Spleen (tissue), 7 donors: ENCODE measurements at regions not wholly inside any gene's neighbourhood (a gene's known extent, or its start where the extent isn't known, plus 50 kb on each side); places are given as distances from the start of the nearest gene placed in this dataset.

Experiments used
- CTCF ChIP-seq, 11 experiments: fragments of 200-600 bp in 7 of 11; fragments of 450-650 bp in 4 of 11; sonication (generic) in 4 of 11; IDR thresholded peaks in 8 of 11; conservative IDR thresholded peaks in 3 of 11; 1 replicate in 7 of 11; 2 replicates in 4 of 11; pipeline versions ENCODE4 v1.4.0 to v1.8.0; 2016 to 2021; ENCODE audit warnings: antibody characterized with exemption in 11 of 11, inconsistent platforms in 4 of 11, mild to moderate bottlenecking in 1 of 11
- POLR2A ChIP-seq, 3 donors: fragments of 450-650 bp; IDR thresholded peaks; one replicate each; pipeline ENCODE4 v1.5.1; 2017; ENCODE audit warnings: antibody characterized with exemption in 3 of 3, mild to moderate bottlenecking in 1 of 3
- donor health status: DM: no; HTN: no; CAD: no; lungs with moderate emphysema.
- donor health status: DM: no; HTN: no; CAD: no.
- donor health status: DM: no; HTN: no; CAD: no.

GRCh38 chr14:28482251-28483040 is 284.1 kb upstream of the FOXG1 start:
- no peak for TF ChIP-seq CTCF (IDR thresholded peaks at IDR 0.05 in 8 of 11, conservative IDR thresholded peaks at IDR 0.05 in 3 of 11)
- TF ChIP-seq POLR2A (IDR thresholded peaks at IDR 0.05) = no peak
